ENCODE measurements at regions not wholly inside any gene's neighbourhood (a gene's known extent, or its start where the extent isn't known, plus 50 kb on each side); places are given as distances from the start of the nearest gene placed in this dataset.

GRCh38 chr10:120749856-120750566 lies 101.2 kb upstream of the WDR11 start:
- no peak overlapping the region for H3K27ac ChIP-seq
- no peak for TF ChIP-seq CTCF (IDR thresholded peaks at IDR 0.05)
- no peak for TF ChIP-seq ZFX (IDR thresholded peaks at IDR 0.05; ENCODE audit: borderline replicate concordance)

GRCh38 chr10:120755771-120756170 lies 95.4 kb upstream of the WDR11 start:
- no peak overlapping the region for H3K27ac ChIP-seq
- TF ChIP-seq ZFX (IDR thresholded peaks at IDR 0.05; ENCODE audit: borderline replicate concordance) (no peak), CTCF (IDR thresholded peaks at IDR 0.05) (no peak)

- no peak overlapping the region for H3K27ac ChIP-seq
- no peak for TF ChIP-seq CTCF (IDR thresholded peaks at IDR 0.05)
- no peak for TF ChIP-seq ZFX (IDR thresholded peaks at IDR 0.05; ENCODE audit: borderline replicate concordance)
Measured at GRCh38 chr10:120760253-120760652, 90.9 kb upstream of the WDR11 start.

- TF ChIP-seq ZFX (IDR thresholded peaks at IDR 0.05; ENCODE audit: borderline replicate concordance) (no peak), CTCF (IDR thresholded peaks at IDR 0.05) (no peak)
- no peak overlapping the region for H3K27ac ChIP-seq
Measured at GRCh38 chr10:120761951-120762350, 89.2 kb upstream of the WDR11 start.

GRCh38 chr10:120765226-120765803 lies 85.8 kb upstream of the WDR11 start:
- H3K27ac ChIP-seq = no peak overlapping the region
- no peak for TF ChIP-seq ZFX (IDR thresholded peaks at IDR 0.05; ENCODE audit: borderline replicate concordance)

- TF ChIP-seq CTCF (IDR thresholded peaks at IDR 0.05) = no peak
- TF ChIP-seq ZFX (IDR thresholded peaks at IDR 0.05; ENCODE audit: borderline replicate concordance) = no peak
- no peak overlapping the region for H3K27ac ChIP-seq
Measured at GRCh38 chr10:120768227-120768626, 82.9 kb upstream of the WDR11 start.

- no peak for TF ChIP-seq ZFX (IDR thresholded peaks at IDR 0.05; ENCODE audit: borderline replicate concordance)
- no peak for TF ChIP-seq CTCF (IDR thresholded peaks at IDR 0.05)
Measured at GRCh38 chr10:120770496-120770895, 80.7 kb upstream of the WDR11 start.

More at GRCh38 chr10:120770496-120770895, 80.7 kb upstream of the WDR11 start:
- no peak overlapping the region for H3K27ac ChIP-seq
